GM18507 (cell line): ENCODE measurements at regions not wholly inside any gene's neighbourhood (a gene's known extent, or its start where the extent isn't known, plus 50 kb on each side); places are given as distances from the start of the nearest gene placed in this dataset.

Experiments used
- DNase-seq: peaks from one replicate; pipeline ENCODE4 v3.0.0; 2011; ENCODE audit warnings: low read depth; ENCODE audit not compliant: insufficient read length; ENCODE audit errors: extremely low spot score
- FAIRE-seq: peaks from 2 replicates; lab custom pipeline; 2011; peaks lifted over from hg19 to GRCh38; lab: Jason Lieb, UNC

DNA sequence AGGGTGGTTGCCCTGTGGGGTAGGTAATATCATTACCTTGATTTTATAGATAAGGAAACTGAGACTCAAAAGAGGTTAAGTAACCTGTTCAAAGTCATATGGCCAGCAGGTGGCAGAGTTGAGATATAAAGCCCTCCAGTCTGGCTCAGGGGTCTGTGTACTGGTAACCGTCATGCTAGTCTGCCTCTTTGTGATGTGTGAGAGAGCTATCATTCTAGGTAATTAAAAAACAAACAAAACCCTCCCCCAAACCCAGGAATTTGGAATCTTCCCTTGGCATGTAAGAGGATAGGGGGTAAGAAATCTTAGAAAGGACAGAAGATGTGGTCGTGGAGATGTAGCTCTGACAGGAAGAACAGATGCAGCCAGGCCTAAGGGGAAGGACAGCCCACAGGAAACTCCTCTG, 206.0 kb downstream of the CDC5L start:
- peak; percentile 69 for FAIRE-seq

DNA sequence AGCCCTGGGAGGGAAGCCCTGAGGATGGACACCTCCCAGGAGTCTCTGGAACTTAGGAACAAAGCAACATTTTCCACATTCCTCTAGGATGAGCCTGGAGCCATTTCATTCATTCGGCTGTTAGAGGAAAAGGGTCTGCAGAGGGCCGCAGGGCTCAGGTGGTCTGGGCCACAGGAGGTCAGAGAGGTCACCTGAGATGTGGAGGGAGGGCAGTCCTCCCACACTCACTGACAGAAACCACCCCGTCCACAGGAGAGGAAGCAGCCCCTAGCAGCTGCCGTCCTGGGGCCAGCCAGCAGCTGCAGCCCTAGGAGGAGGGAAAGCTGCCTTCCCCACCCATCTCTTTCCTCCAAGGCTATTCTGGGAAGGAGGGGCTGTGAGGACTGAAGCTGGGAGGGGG, 207.0 kb downstream of the CDC5L start:
- no peak for FAIRE-seq
- DNase-seq, result no peak

More for the DNA sequence above, 206.0 kb downstream of the CDC5L start:
- peak; percentile 14 for DNase-seq

DNA sequence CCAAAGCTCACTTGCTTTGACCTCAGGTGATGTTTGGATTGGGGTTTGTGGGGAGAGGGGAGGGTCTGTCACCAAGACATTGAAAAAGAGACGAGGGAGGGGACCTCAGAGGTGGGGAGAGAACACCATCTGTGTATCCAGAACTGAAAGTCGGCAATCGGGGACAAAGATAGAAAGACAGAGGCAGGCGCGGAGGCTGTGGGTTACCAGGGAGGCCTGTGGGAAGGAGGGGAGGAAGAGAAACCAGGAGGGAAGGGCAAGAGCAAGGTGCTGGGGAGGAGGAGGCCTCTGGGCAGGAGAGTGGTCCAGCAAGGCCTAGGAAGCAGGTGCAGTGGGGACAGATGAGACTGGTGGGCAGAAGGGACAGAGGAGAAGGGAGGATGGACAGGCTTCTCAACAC, 211.2 kb downstream of the CDC5L start:
- FAIRE-seq (no peak), DNase-seq (no peak)

DNA sequence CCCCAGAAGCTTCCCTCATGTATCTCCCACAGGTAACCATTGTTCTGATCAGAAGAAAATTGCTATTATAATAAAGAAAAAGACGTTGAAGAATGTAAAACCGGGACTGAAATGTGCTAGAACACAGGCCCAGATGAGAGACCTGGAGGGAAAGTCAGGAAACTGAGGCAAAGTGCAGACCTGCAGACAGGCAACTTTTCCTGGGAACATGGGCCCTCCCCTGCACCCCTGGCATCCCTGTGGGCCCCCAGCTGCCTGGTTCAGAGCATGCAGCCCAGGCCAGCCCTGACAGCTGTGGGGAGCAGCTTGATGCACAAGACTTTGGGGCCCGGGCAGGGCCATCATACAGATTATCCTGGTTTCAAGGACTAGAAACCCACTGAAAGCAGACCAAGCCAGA, 212.2 kb downstream of the CDC5L start:
- no peak for FAIRE-seq
- DNase-seq, result no peak

DNA sequence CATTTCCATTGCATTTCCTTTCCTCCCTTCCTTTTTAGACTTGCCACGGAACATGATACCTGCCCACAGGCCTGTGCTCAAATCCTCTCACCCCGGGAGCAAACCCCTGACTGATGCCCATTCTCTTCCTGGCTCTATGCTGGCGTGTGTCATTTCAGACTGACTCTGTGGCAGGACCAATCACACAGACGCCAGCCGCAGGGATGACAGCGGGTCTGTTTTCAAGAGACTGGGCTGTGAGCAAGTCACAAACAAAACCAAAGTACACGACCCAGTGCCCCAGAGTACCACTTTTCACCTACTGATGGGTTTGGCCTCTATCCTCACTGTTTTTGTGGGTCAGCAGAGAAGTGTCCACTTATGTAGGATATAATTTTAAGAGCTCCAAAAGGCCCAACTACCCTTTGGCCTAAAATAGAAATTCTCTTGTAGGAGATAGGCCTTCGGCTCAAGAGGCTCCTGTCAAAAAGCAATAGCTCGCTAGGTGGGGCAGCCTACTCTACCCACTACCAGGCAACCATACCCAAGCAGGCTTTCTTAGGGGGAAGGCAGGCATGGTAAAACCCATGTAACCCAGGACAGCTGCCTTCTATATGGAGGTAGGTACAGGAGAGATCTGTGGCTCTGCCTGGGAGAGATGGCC, 215.7 kb downstream of the CDC5L start:
- FAIRE-seq, result no peak
- no peak for DNase-seq

DNA sequence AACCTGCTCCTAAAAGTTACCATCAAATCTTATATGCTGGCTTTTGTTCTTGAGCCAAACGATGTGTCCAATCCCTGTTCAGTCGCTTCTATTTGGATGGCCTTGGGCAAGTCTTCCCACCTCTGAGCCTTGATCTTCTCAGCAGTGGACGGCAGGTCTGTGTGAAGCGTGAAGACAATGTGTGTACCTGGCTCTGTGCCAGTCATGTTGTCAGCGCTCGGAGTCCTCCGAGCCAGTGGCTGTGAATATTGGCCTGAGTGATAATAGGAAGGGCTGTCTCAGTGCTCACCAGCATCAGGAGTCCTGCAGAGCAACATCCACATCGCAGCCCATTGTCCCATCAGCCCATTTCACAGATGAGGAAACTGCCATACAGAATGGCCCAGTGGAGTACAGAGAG, 219.0 kb downstream of the CDC5L start:
- DNase-seq (no peak), FAIRE-seq (no peak)

DNA sequence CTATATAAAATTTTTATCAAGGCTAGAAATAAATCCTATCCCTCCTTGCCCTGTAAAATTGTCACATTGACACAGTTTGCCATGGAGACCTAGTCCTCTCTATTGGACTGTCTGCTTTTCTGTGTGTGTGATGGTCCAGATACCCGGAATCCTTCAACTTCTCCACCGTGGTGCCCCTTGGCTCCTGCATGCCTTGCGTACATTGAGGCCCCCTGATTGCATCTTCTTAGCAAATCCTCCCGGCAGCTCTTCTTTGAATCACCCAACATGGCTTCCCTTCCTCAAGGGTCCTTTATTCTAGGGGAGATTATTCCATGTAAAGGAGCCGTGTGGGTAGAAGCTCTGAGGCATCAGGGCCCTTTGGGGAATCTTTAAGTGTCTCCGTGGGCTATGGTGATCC, 219.5 kb downstream of the CDC5L start:
- FAIRE-seq (no peak), DNase-seq (no peak)

DNA sequence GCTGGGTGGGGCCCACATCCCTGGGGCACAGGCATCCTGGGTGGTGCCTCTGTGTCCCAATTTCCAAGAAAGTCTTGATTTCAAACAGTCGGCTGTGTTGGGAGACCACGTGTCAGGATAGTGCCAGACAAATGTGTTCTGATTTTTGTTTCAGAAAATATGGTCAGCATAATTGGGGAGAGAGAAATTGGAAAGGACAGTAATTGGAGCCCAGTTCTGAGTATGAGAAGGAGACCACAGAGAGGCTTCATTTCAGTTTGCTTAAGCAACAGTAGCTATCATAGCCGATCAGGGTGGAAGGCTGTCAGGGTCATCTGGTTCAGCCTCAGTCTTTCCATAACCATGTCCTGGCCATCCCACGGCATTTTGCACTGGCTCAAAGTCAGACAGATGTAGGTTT, 220.7 kb downstream of the CDC5L start:
- DNase-seq, result no peak
- FAIRE-seq, result no peak

DNA sequence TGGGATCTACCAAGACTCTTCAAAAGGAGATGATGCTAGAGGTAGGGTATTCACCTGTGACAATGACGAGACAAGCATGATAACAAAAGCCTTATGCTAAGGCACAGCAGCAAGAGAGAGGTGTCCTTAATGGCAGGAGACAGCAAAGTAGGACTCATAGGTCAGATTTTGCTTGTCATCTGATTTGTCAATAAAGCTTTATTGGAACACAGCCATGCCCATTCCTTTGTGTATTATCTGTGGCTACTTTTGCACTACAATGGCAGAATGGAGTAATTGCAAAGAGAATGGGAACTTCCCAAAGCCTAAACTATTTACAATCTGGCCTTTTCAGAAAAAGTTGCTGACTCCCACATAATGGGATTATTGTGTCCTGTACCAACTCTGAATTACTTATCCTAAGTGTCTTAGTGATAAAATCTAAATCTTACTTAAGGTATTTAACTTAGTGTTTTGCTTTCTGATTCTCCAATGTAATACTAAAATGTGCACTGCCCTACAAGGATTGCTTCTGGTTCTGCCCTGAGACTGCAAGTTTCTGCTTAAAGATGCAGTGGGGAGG, 221.6 kb downstream of the CDC5L start:
- DNase-seq (no peak), FAIRE-seq (no peak)

DNA sequence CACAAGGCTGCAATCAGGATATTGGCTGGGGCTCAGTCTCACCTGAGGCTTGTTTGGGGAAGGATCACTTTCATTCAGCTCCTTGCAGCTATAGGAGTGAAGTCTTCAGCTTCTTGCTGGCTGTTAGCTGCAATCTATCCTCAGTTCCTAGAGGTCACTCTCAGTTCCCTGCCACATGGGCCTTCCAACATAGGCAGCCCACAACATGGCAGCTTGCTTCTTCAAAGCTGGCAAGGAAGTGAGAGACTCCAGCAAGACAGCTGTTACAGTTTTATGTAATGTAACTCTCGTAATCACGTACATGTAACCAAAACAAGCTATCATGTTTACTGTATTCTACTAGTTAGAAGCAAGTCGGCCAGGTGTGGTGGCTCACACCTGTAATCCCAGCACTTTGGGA, 226.9 kb downstream of the CDC5L start:
- no peak for FAIRE-seq
- DNase-seq, result no peak

DNA sequence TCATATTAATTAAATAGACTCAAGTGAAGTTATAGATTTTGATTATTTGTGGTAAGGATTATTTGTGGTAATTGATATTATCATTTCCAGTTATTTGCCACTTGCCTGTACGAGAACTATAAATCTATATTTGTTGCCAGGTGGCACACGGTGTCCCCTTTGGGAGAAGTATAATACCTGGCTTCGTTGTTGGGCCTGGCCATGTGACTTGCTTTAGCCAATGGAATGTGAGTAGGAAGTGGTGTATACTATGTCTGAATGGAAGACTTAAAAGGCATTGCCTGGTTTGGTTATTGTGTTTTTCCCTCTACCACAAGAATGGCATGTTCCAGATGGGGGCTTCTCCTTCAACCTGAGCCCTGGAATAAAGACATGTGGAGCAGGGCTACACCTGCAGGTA, 228.1 kb downstream of the CDC5L start:
- FAIRE-seq, result no peak
- no peak for DNase-seq

DNA sequence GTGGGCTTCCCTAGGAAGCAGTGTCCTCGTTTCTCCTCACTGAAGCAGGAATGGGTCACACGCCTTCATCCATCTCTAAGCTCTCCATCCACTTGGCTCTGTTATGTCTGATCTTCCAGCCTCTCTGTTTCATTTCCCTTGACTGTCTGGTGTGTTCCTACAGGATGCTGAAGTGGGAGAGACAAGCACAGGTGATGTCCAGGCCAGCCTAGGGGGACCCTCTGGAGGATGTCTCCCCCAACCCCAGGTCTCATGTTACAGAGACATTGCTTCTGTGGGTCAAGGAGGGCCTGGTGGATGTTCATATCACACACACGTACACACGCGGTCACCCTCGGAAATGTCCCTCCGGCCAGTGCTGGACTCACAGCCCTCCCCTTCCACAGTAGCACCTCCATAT, 229.9 kb downstream of the CDC5L start:
- no peak for FAIRE-seq
- DNase-seq, result no peak

DNA sequence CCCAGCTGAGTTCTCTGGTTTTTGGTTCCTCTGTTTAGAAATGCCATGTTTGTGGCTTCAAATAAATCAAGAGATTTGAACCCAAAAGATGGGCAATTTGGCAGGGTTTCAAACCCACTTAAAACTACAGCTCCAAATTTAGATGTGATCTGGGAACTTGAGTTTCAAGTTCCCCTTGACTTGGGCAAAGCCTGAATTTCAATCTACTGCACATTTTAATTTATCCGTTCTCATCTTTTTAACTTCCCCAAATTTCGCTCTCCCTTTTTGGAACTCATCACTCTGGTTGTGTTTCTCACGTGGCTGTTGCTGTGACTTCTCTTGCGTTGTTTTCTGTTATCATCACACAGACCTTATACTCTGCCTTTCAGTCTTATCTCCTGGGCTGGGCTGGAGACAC, 230.9 kb downstream of the CDC5L start:
- no peak for DNase-seq
- no peak for FAIRE-seq

DNA sequence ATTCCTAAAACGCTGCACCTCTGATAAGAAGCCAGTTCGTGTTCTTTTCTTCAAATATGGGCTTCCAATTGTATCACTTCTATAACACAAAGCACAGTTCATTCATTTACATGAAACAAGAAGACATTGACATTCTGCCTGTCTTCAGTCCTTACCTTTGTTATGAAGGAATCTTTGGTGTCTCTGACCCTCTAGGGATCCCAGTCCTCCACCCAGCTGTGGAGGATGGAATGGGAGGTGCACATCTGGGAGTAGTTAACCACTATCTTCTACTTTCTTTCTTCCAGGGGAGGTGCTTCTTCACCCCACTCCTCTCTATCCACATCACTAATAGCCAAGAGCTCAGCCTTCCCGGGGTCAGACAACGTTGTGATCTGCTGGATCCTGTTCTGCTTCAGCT, 233.4 kb downstream of the CDC5L start:
- FAIRE-seq (no peak), DNase-seq (no peak)

DNA sequence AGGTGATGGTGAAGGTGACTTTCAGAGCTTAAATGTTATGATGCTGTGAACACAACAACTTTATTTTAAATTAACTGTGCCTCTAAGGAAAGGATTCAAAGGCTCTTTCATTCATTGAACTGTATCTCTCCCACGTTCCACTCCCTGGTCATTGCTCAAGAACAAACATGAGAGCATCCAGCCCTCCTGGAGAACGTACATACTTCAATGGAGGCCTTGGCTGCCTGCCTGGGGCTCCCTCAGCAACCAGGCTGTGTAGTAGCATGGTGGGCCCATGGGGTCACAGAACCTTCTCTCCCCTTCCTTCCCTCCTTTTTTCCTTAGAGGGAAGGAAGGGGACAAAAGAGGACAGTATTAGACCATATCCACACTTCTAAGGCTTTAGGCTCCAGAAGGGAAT, 234.3 kb downstream of the CDC5L start:
- no peak for FAIRE-seq

DNA sequence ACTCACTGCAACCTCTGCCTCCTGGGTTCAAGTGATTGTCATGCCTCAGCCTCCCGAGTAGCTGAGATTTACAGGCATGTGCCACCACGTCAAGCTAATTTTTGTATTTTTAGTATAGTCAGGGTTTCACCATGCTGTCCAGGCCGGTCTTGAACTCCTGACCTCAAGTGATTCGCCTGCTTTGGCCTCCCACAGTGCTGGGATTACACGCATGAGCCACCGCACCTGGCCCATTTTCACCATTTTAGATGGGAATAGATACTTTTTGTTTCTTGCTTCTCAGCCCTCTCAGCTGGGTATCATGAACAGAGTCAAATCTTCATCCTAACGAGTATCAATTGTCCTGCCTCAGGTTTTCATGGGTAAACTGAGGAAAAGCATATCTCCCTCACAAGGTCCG, 235.0 kb downstream of the CDC5L start:
- no peak for DNase-seq
- FAIRE-seq, result no peak

More for the DNA sequence above, 234.3 kb downstream of the CDC5L start:
- no peak for DNase-seq

DNA sequence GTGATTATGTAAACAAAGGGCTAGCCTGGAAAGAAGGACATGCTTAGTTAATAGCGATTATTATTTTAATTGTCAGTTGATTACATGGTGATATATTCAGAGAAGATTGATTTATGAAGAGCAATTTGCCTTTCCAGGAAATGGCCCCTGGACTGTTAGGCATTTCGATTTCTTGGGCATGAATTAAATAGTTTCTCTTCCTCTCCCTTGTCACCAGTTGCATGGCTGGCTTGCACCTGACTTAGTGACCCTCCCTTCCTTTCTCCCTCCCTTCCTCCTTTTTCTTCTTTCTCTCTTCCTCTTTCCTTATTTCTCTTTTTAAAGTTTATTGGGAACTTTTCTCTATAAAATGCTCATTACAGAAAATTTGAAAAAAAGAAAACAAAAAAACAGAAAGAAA, 235.4 kb downstream of the CDC5L start:
- DNase-seq (no peak), FAIRE-seq (no peak)

DNA sequence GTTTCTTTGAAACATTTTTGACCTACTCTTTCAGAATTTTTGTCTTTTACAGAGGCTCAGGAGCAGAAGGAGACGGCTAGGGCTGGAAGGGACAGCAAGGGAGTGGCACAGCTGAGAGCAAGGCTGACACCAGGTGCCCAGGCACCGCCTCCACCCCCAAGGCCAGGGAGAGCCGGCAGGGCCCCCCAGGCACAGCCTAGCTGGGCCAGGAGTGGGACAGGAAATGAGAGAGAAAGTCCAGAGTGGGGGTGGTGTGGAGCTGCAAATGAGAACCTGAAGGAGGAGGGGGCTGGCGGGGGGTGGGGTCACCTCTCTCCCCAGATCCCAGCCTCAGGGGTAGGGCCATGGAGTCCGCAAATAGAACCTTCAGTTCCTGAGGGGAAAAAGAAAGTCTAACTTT, 236.7 kb downstream of the CDC5L start:
- no peak for FAIRE-seq

DNA sequence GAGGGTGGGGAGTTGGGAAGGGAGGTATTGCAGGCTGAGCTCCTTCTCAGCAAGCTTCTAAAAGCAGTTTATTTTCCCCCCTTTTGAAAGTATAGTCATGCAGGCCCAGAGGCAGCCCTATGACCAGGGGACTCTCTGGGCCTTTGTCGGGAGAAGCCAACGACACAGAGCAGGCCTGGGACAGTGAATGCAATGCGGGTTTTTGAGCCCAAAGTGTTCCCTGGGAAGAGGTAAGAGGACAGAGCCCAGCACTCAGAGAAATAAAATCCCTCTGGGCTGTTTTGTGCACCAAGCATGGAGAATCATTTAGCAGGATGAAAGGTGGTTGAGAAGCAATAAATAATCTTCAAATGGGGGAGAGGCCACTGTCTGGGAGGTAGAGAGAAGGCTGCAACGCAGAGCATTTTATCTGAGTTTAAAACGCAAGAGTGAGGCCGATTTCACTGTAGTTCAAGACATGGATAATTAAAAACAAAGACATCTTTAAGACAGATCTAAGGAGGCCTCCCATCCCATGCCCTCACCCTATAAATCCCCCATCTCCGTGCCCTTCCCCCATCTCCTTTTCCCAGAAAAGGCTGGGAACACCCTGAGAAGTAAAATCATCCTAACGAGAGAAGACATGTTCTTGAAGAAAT, 237.5 kb downstream of the CDC5L start:
- FAIRE-seq (no peak), DNase-seq (no peak)

More for the DNA sequence above, 236.7 kb downstream of the CDC5L start:
- no peak for DNase-seq

DNA sequence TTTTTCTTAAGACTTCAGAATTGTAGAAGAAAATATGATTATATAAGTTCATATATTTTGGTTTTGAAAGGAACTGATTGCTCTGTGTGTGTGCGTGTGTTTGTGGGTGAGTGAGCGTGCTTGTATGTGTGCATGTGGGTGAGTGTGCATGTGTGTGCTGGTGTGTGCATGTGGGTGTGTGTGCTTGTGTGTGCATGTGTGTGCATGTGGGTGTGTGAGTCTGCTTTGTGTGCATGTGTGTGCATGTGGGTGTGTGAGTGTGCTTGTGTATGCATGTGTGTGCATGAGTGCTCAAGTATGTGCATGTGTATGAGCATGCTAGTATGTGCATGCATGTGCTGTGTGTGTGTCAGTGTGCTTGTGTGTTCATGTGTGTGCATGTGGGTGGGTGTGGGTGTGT, 238.5 kb downstream of the CDC5L start:
- no peak for FAIRE-seq
- no peak for DNase-seq

DNA sequence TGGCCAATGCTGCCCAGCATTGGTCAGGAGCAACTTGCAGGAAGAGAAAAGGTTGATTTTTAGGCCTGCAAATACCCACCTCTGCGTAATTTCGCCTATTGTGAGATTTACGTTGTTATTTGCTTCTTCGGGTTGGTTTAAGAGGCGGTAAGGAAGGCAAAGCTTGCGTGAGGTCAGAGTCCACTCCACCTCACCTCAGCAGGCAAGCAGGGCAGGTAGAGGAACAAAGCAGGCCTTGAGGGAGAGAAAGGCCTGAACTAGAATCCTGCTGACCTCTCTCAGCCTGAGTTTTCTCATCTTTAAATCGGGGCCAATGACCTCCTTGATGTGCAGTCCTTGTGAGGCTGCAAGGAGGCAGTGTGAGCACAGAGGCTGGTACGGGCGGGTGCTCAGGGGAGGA, 239.1 kb downstream of the CDC5L start:
- FAIRE-seq, result no peak
- DNase-seq, result no peak
